ENCODE measurements at regions not wholly inside any gene's neighbourhood (a gene's known extent, or its start where the extent isn't known, plus 50 kb on each side); places are given as distances from the start of the nearest gene placed in this dataset.

DNA sequence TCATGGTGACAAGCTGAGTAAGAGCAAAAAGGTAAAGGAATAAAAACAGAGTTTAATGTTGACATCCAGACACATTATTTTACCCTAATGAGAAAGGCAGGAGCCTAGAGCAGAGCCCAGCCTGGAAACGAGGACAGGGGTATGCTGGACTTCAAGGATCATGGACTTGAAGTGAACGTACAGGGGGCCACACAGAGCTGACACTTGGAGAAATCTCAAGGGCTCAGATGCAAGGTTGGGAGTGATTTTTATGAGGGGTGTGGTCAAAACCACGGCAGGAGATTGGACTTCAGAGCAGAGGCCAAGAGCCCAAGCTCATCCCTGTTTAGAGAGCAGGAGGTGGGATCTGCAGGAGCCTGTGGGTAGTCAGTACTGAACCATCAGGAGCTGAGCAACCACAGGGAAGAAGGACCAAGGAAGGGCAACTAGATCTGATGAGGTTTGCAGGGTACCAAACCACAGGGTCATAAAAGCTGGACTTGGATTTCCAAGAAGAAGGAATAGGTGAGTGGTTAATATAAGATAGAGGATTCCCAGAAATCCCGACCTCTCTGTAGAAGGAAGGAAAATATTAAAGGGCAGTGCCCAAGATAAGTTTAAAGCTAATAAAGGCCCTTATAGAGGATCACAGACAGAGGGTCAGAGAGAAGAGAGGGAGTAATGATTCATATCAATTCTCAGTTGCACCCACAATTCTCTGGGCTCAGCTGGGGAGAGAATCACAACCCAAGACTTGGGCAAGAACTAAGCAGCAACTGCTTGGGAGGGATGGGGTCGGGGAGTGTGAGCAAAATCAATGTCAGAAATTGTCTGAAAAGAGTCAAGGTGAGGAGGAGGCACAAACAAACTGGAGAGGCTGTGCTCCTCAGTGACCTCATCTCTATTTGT lies 331.7 kb downstream of the SOX9 start:
- Mint-ChIP-seq H3K36me3 (ENCODE audit: low read depth) (no peaks in the 10 kb centered on the region), H3K27me3 (ENCODE audit: insufficient read depth, low read depth, poor library complexity) (no peaks in the 10 kb centered on the region), H3K9me3 (peaks cover 3% of the 10 kb centered on the region; the same call in 1 of the 3 replicates), H3K4me1 (peaks cover 10% of the 10 kb centered on the region; the same call in 2 of the 3 replicates), H3K27ac (no peak overlapping the region), H3K4me3 (no peak overlapping the region; the same call in 2 of the 3 replicates)
- no peak overlapping the region for H2AFZ ChIP-seq
- no peak overlapping the region for H3K4me3 ChIP-seq
- H3K79me2 ChIP-seq (replicated peaks; ENCODE audit: insufficient read depth), result no peaks in the 10 kb centered on the region
- DNase-seq (ENCODE audit: low spot score) (no peak), ATAC-seq (no peak)
- H3K9me2 ChIP-seq (ENCODE audit: insufficient read depth), result no peaks in the 10 kb centered on the region
- no peaks in the 10 kb centered on the region for H3K36me3 ChIP-seq (ENCODE audit: insufficient read depth)
- H3K4me2 ChIP-seq, result no peak overlapping the region
- H3K27ac ChIP-seq (ENCODE audit: low read depth), result no peak overlapping the region
- TF ChIP-seq EZH2phosphoT487 (IDR thresholded peaks at IDR 0.05; ENCODE audit: unreplicated experiment) (no peak), EZH2 (IDR thresholded peaks at IDR 0.05; ENCODE audit: low read depth, unreplicated experiment) (no peak), JUNB (IDR thresholded peaks at IDR 0.05; ENCODE audit: unreplicated experiment) (no peak), CREB1 (CRISPR knock-in tag; IDR thresholded peaks at IDR 0.05; ENCODE audit: low read depth) (no peak), ZNF331 (CRISPR knock-in tag; IDR thresholded peaks at IDR 0.05; ENCODE audit: low read depth) (no peak), POLR2AphosphoS5 (IDR thresholded peaks at IDR 0.05; ENCODE audit: low read depth) (no peak)
- TF ChIP-seq, protein P1, sequence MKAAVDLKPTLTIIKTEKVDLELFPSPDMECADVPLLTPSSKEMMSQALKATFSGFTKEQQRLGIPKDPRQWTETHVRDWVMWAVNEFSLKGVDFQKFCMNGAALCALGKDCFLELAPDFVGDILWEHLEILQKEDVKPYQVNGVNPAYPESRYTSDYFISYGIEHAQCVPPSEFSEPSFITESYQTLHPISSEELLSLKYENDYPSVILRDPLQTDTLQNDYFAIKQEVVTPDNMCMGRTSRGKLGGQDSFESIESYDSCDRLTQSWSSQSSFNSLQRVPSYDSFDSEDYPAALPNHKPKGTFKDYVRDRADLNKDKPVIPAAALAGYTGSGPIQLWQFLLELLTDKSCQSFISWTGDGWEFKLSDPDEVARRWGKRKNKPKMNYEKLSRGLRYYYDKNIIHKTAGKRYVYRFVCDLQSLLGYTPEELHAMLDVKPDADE (IDR thresholded peaks at IDR 0.05), result no peak
- TF ChIP-seq, protein P2, sequence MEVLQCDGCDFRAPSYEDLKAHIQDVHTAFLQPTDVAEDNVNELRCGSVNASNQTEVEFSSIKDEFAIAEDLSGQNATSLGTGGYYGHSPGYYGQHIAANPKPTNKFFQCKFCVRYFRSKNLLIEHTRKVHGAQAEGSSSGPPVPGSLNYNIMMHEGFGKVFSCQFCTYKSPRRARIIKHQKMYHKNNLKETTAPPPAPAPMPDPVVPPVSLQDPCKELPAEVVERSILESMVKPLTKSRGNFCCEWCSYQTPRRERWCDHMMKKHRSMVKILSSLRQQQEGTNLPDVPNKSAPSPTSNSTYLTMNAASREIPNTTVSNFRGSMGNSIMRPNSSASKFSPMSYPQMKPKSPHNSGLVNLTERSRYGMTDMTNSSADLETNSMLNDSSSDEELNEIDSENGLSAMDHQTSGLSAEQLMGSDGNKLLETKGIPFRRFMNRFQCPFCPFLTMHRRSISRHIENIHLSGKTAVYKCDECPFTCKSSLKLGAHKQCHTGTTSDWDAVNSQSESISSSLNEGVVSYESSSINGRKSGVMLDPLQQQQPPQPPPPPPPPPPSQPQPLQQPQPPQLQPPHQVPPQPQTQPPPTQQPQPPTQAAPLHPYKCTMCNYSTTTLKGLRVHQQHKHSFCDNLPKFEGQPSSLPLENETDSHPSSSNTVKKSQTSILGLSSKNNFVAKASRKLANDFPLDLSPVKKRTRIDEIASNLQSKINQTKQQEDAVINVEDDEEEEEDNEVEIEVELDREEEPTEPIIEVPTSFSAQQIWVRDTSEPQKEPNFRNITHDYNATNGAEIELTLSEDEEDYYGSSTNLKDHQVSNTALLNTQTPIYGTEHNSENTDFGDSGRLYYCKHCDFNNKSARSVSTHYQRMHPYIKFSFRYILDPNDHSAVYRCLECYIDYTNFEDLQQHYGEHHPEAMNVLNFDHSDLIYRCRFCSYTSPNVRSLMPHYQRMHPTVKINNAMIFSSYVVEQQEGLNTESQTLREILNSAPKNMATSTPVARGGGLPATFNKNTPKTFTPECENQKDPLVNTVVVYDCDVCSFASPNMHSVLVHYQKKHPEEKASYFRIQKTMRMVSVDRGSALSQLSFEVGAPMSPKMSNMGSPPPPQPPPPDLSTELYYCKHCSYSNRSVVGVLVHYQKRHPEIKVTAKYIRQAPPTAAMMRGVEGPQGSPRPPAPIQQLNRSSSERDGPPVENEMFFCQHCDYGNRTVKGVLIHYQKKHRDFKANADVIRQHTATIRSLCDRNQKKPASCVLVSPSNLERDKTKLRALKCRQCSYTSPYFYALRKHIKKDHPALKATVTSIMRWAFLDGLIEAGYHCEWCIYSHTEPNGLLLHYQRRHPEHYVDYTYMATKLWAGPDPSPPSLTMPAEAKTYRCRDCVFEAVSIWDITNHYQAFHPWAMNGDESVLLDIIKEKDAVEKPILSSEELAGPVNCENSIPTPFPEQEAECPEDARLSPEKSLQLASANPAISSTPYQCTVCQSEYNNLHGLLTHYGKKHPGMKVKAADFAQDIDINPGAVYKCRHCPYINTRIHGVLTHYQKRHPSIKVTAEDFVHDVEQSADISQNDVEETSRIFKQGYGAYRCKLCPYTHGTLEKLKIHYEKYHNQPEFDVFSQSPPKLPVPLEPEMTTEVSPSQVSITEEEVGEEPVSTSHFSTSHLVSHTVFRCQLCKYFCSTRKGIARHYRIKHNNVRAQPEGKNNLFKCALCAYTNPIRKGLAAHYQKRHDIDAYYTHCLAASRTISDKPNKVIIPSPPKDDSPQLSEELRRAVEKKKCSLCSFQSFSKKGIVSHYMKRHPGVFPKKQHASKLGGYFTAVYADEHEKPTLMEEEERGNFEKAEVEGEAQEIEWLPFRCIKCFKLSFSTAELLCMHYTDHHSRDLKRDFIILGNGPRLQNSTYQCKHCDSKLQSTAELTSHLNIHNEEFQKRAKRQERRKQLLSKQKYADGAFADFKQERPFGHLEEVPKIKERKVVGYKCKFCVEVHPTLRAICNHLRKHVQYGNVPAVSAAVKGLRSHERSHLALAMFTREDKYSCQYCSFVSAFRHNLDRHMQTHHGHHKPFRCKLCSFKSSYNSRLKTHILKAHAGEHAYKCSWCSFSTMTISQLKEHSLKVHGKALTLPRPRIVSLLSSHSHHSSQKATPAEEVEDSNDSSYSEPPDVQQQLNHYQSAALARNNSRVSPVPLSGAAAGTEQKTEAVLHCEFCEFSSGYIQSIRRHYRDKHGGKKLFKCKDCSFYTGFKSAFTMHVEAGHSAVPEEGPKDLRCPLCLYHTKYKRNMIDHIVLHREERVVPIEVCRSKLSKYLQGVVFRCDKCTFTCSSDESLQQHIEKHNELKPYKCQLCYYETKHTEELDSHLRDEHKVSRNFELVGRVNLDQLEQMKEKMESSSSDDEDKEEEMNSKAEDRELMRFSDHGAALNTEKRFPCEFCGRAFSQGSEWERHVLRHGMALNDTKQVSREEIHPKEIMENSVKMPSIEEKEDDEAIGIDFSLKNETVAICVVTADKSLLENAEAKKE (CRISPR knock-in tag; IDR thresholded peaks at IDR 0.05), result no peak
- TF ChIP-seq, protein P3, sequence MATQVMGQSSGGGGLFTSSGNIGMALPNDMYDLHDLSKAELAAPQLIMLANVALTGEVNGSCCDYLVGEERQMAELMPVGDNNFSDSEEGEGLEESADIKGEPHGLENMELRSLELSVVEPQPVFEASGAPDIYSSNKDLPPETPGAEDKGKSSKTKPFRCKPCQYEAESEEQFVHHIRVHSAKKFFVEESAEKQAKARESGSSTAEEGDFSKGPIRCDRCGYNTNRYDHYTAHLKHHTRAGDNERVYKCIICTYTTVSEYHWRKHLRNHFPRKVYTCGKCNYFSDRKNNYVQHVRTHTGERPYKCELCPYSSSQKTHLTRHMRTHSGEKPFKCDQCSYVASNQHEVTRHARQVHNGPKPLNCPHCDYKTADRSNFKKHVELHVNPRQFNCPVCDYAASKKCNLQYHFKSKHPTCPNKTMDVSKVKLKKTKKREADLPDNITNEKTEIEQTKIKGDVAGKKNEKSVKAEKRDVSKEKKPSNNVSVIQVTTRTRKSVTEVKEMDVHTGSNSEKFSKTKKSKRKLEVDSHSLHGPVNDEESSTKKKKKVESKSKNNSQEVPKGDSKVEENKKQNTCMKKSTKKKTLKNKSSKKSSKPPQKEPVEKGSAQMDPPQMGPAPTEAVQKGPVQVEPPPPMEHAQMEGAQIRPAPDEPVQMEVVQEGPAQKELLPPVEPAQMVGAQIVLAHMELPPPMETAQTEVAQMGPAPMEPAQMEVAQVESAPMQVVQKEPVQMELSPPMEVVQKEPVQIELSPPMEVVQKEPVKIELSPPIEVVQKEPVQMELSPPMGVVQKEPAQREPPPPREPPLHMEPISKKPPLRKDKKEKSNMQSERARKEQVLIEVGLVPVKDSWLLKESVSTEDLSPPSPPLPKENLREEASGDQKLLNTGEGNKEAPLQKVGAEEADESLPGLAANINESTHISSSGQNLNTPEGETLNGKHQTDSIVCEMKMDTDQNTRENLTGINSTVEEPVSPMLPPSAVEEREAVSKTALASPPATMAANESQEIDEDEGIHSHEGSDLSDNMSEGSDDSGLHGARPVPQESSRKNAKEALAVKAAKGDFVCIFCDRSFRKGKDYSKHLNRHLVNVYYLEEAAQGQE (IDR thresholded peaks at IDR 0.05; ENCODE audit: unreplicated experiment), result no peak
- H3F3A ChIP-seq (replicated peaks; ENCODE audit: low read depth), result no peaks in the 10 kb centered on the region
- H4K20me1 ChIP-seq (replicated peaks; ENCODE audit: insufficient read depth), result no peaks in the 10 kb centered on the region
- no peaks in the 10 kb centered on the region for H3K4me1 ChIP-seq (ENCODE audit: insufficient read depth)
- no peaks in the 10 kb centered on the region for H3K27me3 ChIP-seq (ENCODE audit: insufficient read depth)

Data from GM23338 (cell line).